ENCODE measurements at regions not wholly inside any gene's neighbourhood (a gene's known extent, or its start where the extent isn't known, plus 50 kb on each side); places are given as distances from the start of the nearest gene placed in this dataset.

DNA sequence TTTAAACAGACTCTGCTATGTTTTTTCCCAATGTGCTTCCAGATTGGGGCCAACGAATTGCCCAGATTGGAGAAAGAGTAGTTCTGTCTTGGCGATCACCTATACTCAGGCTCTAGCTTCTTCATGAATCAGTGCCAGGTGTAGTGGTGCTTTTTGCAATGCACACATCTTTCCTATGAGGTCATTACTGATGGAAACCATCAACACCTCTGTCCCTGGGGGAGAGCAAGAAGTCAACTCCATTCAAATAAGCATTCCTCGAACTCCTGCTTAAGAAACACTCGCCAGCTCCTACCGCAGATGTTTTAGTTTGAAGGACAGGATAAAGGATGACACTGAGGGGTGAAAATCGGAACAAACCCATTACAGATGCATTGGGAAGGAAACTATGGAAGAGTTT, 156.5 kb upstream of the DKK2 start:
- no peaks in the 10 kb centered on the region for H3K4me1 ChIP-seq (ENCODE audit: control insufficient read depth in 1 of 2, extremely low read depth in 1 of 2, insufficient read depth in 2 of 2, low read length in 2 of 2)
- H3K27me3 ChIP-seq (replicated peaks in 1 of 2; ENCODE audit: control insufficient read depth in 2 of 2, extremely low read depth in 1 of 2, insufficient read depth in 2 of 2, low read length in 1 of 2): no peaks in the 10 kb centered on the region
- ChIA-PET CTCF (no interaction called here), POLR2A (no interaction called here)
- ATAC-seq (replicated peaks in 1 of 4) (no peak), DNase-seq (no peak)
- Mint-ChIP-seq H3K27ac (no peak overlapping the region), H3K4me1 (no peaks in the 10 kb centered on the region), H3K4me3 (no peak overlapping the region), H3K9me3 (no peaks in the 10 kb centered on the region), H3K27me3 (peaks cover 0 to 2% of the 10 kb centered on the region in 2 donors), H3K36me3 (no peaks in the 10 kb centered on the region)
- H3K27ac ChIP-seq (ENCODE audit: low read length): no peak overlapping the region
- H3K4me3 ChIP-seq (ENCODE audit: control insufficient read depth in 1 of 2, extremely low read depth in 1 of 2, low read length in 1 of 2): no peak overlapping the region
- WGBS (ENCODE audit: insufficient coverage): no CpG with 5 or more reads among the region's 6 CpGs
- no peaks in the 10 kb centered on the region for H3K9me3 ChIP-seq
- no peaks in the 10 kb centered on the region for H3K36me3 ChIP-seq (ENCODE audit: control insufficient read depth in 2 of 2, extremely low read depth in 1 of 2, insufficient read depth in 1 of 2, low read length in 1 of 2)

DNA sequence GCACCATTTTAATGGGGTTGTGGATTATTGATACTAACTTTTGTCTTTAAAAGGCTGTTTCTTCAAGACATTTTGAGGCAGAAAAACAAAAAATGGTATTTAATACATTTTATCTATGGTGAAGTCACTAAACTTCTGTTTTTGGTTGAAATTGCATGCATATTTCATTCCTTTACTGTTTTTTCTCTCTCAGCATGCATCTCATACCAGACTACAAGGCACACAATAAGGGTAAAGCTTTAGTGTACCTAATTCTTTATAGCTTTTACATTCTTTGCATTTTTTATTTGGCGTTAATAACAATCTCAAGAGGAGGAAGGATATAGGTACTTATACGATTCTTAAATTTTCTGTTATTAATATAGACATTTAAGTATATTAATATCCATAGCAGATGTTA, 151.0 kb upstream of the DKK2 start:
- CTCF ChIA-PET: no interaction called here
- no peak for ATAC-seq (replicated peaks in 1 of 4)
- Mint-ChIP-seq H3K4me3 (no peak overlapping the region), H3K27ac (no peak overlapping the region), H3K4me1 (no peaks in the 10 kb centered on the region), H3K27me3 (peaks cover 0 to 3% of the 10 kb centered on the region in 2 donors), H3K9me3 (no peaks in the 10 kb centered on the region), H3K36me3 (no peaks in the 10 kb centered on the region)
- Histone ChIP-seq H3K9me3 (no peaks in the 10 kb centered on the region), H3K27me3 (replicated peaks in 1 of 2; ENCODE audit: control insufficient read depth in 2 of 2, extremely low read depth in 1 of 2, insufficient read depth in 2 of 2, low read length in 1 of 2) (no peaks in the 10 kb centered on the region), H3K27ac (ENCODE audit: low read length) (no peak overlapping the region), H3K4me1 (ENCODE audit: control insufficient read depth in 1 of 2, extremely low read depth in 1 of 2, insufficient read depth in 2 of 2, low read length in 2 of 2) (no peaks in the 10 kb centered on the region), H3K36me3 (ENCODE audit: control insufficient read depth in 2 of 2, extremely low read depth in 1 of 2, insufficient read depth in 1 of 2, low read length in 1 of 2) (no peaks in the 10 kb centered on the region), H3K4me3 (ENCODE audit: control insufficient read depth in 1 of 2, extremely low read depth in 1 of 2, low read length in 1 of 2) (no peak overlapping the region)
- DNase-seq: no peak
- no CpG with 5 or more reads among the region's 2 CpGs for WGBS (ENCODE audit: insufficient coverage)
- POLR2A ChIA-PET: no interaction called here

DNA sequence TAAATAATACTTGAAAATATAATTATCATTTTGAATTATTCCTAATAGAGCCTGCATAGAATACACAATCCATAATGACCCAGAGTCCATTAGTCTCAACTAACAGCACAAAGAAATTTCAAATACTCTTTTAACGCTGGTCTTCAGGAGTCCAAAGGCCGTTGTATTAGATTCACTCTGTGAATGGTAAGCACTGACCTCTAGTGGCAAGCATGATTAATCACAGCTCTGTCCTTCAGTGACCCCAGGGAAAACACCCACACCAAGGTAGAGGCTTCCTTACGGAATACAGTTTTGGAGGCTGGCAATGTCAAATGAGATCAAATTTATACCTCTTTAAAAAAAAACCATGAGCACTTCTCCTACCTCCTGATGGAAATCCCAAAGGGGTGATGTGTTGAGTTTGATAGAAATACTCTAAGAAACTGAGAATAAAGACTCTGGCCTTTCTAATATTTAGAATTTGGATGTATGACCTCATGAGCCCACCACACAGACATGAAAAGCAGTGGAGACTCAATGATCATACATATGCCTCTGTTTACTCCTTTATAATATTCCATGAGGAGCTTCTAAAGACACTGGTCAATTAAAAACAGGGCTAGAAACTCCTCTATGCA, 147.2 kb upstream of the DKK2 start:
- WGBS (ENCODE audit: insufficient coverage): 0% methylated on average over 2 of the region's 3 CpGs
- peaks cover 2 to 6% of the 10 kb centered on the region in 2 donors for H3K27me3 Mint-ChIP-seq
- no peaks in the 10 kb centered on the region for H3K4me1 Mint-ChIP-seq
- no peak for ATAC-seq (replicated peaks in 1 of 4)
- no peaks in the 10 kb centered on the region for H3K9me3 Mint-ChIP-seq
- Histone ChIP-seq H3K27ac (ENCODE audit: low read length) (no peak overlapping the region), H3K4me1 (ENCODE audit: control insufficient read depth in 1 of 2, extremely low read depth in 1 of 2, insufficient read depth in 2 of 2, low read length in 2 of 2) (no peaks in the 10 kb centered on the region), H3K9me3 (no peaks in the 10 kb centered on the region), H3K36me3 (ENCODE audit: control insufficient read depth in 2 of 2, extremely low read depth in 1 of 2, insufficient read depth in 1 of 2, low read length in 1 of 2) (no peaks in the 10 kb centered on the region), H3K4me3 (ENCODE audit: control insufficient read depth in 1 of 2, extremely low read depth in 1 of 2, low read length in 1 of 2) (no peak overlapping the region), H3K27me3 (replicated peaks in 1 of 2; ENCODE audit: control insufficient read depth in 2 of 2, extremely low read depth in 1 of 2, insufficient read depth in 2 of 2, low read length in 1 of 2) (no peaks in the 10 kb centered on the region)
- ChIA-PET CTCF (no interaction called here), POLR2A (no interaction called here)
- H3K36me3 Mint-ChIP-seq: no peaks in the 10 kb centered on the region
- no peak overlapping the region for H3K4me3 Mint-ChIP-seq
- peak in 2 of 35 experiments; percentile 0 to 41 for DNase-seq
- H3K27ac Mint-ChIP-seq: no peak overlapping the region

DNA sequence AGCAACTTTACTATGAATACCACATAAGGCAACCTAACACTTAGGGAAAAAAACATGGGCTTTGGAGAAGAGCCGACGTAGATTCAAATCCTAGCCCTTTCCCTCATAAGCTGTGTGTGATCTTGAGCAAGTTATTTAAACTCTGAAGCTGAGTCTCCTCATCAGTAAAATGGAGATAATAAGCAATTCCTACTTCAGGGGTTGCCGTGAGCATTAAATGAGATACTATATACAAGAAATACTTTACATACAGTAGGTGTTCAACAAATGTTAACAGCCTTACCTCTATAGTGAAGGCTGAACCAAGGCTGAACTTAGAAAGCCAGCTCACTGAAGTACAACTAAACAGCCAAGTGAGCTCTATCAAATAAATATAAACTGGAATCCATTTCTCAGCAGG, 146.2 kb upstream of the DKK2 start:
- H3K4me3 ChIP-seq (ENCODE audit: control insufficient read depth in 1 of 2, extremely low read depth in 1 of 2, low read length in 1 of 2): no peak overlapping the region
- Mint-ChIP-seq H3K27me3 (peaks cover 2 to 4% of the 10 kb centered on the region in 2 donors), H3K4me1 (no peaks in the 10 kb centered on the region), H3K27ac (no peak overlapping the region), H3K9me3 (no peaks in the 10 kb centered on the region), H3K36me3 (no peaks in the 10 kb centered on the region), H3K4me3 (no peak overlapping the region)
- H3K4me1 ChIP-seq (ENCODE audit: control insufficient read depth in 1 of 2, extremely low read depth in 1 of 2, insufficient read depth in 2 of 2, low read length in 2 of 2): no peaks in the 10 kb centered on the region
- no peaks in the 10 kb centered on the region for H3K36me3 ChIP-seq (ENCODE audit: control insufficient read depth in 2 of 2, extremely low read depth in 1 of 2, insufficient read depth in 1 of 2, low read length in 1 of 2)
- H3K27me3 ChIP-seq (replicated peaks in 1 of 2; ENCODE audit: control insufficient read depth in 2 of 2, extremely low read depth in 1 of 2, insufficient read depth in 2 of 2, low read length in 1 of 2): no peaks in the 10 kb centered on the region
- ChIA-PET POLR2A (interaction anchor here in 1 of 2 donors (0.6 kb wide), 1 partner anchor 55 kb away, joined by 3 read pairs; no protein-coding TSS in a partner anchor), CTCF (no interaction called here)
- no peak for DNase-seq
- no CpG with 5 or more reads among the region's 3 CpGs for WGBS (ENCODE audit: insufficient coverage)
- no peak for ATAC-seq (replicated peaks in 1 of 4)
- H3K9me3 ChIP-seq: no peaks in the 10 kb centered on the region
- no peak overlapping the region for H3K27ac ChIP-seq (ENCODE audit: low read length)

DNA sequence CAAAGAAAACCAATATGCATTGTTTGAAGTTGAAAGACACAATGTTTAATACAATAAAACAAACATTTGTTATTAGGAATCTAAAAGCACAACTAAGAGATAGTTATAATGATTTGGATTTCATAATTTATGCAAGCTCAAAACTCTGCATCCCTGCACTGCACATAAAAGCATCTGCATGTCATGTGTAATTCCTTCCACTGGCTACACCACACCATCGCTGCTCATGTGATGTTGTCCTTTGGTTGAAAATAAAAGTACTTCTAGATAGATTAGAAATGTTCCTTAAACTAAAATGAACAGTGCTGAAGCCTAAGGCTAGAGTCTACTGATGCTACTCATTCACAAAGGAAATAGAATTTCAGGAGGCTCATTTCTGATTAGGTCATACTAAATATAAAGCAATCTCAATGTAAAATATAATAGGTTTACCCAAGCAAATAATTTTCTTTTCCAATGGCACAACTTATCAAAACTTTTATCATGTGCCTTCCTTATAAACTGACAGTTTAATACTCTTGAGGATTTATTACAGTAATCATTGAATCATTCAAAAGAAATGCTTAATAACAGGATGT, 130.8 kb upstream of the DKK2 start:
- no peak overlapping the region for H3K27ac Mint-ChIP-seq
- CTCF ChIA-PET: no interaction called here
- H3K4me3 Mint-ChIP-seq: no peak overlapping the region
- ATAC-seq (replicated peaks in 1 of 4) (no peak), DNase-seq (no peak)
- no peaks in the 10 kb centered on the region for H3K36me3 ChIP-seq (ENCODE audit: control insufficient read depth in 2 of 2, extremely low read depth in 1 of 2, insufficient read depth in 1 of 2, low read length in 1 of 2)
- no CpG with 5 or more reads among the region's 1 CpG for WGBS (ENCODE audit: insufficient coverage)
- no peak overlapping the region for H3K4me3 ChIP-seq (ENCODE audit: control insufficient read depth in 1 of 2, extremely low read depth in 1 of 2, low read length in 1 of 2)
- H3K4me1 ChIP-seq (ENCODE audit: control insufficient read depth in 1 of 2, extremely low read depth in 1 of 2, insufficient read depth in 2 of 2, low read length in 2 of 2): no peaks in the 10 kb centered on the region
- H3K27me3 ChIP-seq (replicated peaks in 1 of 2; ENCODE audit: control insufficient read depth in 2 of 2, extremely low read depth in 1 of 2, insufficient read depth in 2 of 2, low read length in 1 of 2): no peaks in the 10 kb centered on the region
- peaks cover 5% of the 10 kb centered on the region for H3K9me3 ChIP-seq
- peaks cover 11 to 15% (median 12%) of the 10 kb centered on the region in 3 donors for H3K9me3 Mint-ChIP-seq
- POLR2A ChIA-PET: no interaction called here
- no peaks in the 10 kb centered on the region for H3K27me3 Mint-ChIP-seq
- H3K36me3 Mint-ChIP-seq: no peaks in the 10 kb centered on the region
- no peak overlapping the region for H3K27ac ChIP-seq (ENCODE audit: low read length)
- H3K4me1 Mint-ChIP-seq: no peaks in the 10 kb centered on the region

DNA sequence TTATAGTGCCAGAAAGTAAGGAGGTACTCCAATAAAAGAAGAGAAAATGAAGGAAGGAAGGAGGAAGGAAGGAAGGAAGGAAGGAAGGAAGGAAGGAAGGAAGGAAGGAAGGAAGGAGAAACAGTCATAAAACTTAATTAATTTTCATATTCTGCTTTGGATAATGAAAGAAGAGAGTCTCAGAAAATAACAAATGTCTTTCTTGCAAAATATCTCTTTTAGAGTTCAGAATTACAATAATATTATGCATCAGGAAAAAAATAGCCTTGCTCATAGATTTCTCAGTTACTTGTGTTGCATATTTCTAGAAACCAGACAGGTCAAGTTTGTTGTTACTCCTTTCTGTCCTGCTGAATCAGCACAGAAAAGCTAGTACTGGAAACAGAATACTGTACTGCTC, 130.1 kb upstream of the DKK2 start:
- peaks cover 11 to 15% (median 13%) of the 10 kb centered on the region in 3 donors for H3K9me3 Mint-ChIP-seq
- no peak overlapping the region for H3K27ac Mint-ChIP-seq
- Histone ChIP-seq H3K27me3 (replicated peaks in 1 of 2; ENCODE audit: control insufficient read depth in 2 of 2, extremely low read depth in 1 of 2, insufficient read depth in 2 of 2, low read length in 1 of 2) (no peaks in the 10 kb centered on the region), H3K4me1 (ENCODE audit: control insufficient read depth in 1 of 2, extremely low read depth in 1 of 2, insufficient read depth in 2 of 2, low read length in 2 of 2) (no peaks in the 10 kb centered on the region), H3K36me3 (ENCODE audit: control insufficient read depth in 2 of 2, extremely low read depth in 1 of 2, insufficient read depth in 1 of 2, low read length in 1 of 2) (no peaks in the 10 kb centered on the region), H3K9me3 (peaks cover 5% of the 10 kb centered on the region), H3K4me3 (ENCODE audit: control insufficient read depth in 1 of 2, extremely low read depth in 1 of 2, low read length in 1 of 2) (no peak overlapping the region), H3K27ac (ENCODE audit: low read length) (no peak overlapping the region)
- DNase-seq (no peak), ATAC-seq (replicated peaks in 1 of 4) (no peak)
- ChIA-PET POLR2A (no interaction called here), CTCF (no interaction called here)
- H3K27me3 Mint-ChIP-seq: no peaks in the 10 kb centered on the region
- no peaks in the 10 kb centered on the region for H3K4me1 Mint-ChIP-seq
- no peak overlapping the region for H3K4me3 Mint-ChIP-seq
- no peaks in the 10 kb centered on the region for H3K36me3 Mint-ChIP-seq

DNA sequence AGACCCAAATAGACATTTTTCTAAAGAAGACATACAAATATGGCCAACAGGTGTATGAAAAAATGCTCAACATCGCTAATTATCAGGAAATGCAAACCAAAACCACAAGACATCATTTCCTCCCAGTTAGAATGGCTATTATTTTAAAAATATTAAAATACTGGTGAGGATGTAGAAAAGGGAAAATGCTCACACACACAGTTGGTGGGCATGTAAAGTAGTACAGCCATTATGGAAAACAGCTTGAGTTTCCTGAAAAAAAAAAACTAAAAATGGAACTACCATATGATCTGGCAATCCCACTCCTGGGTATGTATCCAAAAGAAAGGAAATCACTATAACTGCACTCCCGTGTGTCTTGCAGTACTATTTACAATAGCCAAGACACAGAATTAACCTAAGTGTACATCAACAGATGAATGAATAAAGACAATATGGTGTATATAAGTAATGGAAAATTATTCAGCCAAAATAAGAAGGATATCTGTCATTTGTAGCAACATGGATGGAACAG, 128.9 kb upstream of the DKK2 start:
- H3K36me3 ChIP-seq (ENCODE audit: control insufficient read depth in 2 of 2, extremely low read depth in 1 of 2, insufficient read depth in 1 of 2, low read length in 1 of 2): no peaks in the 10 kb centered on the region
- ChIA-PET POLR2A (no interaction called here), CTCF (no interaction called here)
- no peak overlapping the region for H3K27ac ChIP-seq (ENCODE audit: low read length)
- no peak overlapping the region for H3K4me3 ChIP-seq (ENCODE audit: control insufficient read depth in 1 of 2, extremely low read depth in 1 of 2, low read length in 1 of 2)
- no peak for DNase-seq
- peaks cover 5% of the 10 kb centered on the region for H3K9me3 ChIP-seq
- no peak for ATAC-seq (replicated peaks in 1 of 4)
- Mint-ChIP-seq H3K27me3 (no peaks in the 10 kb centered on the region), H3K36me3 (no peaks in the 10 kb centered on the region), H3K27ac (no peak overlapping the region), H3K4me1 (no peaks in the 10 kb centered on the region), H3K9me3 (peaks cover 11 to 16% (median 15%) of the 10 kb centered on the region in 3 donors), H3K4me3 (no peak overlapping the region)
- H3K4me1 ChIP-seq (ENCODE audit: control insufficient read depth in 1 of 2, extremely low read depth in 1 of 2, insufficient read depth in 2 of 2, low read length in 2 of 2): no peaks in the 10 kb centered on the region
- H3K27me3 ChIP-seq (replicated peaks in 1 of 2; ENCODE audit: control insufficient read depth in 2 of 2, extremely low read depth in 1 of 2, insufficient read depth in 2 of 2, low read length in 1 of 2): no peaks in the 10 kb centered on the region
- WGBS (ENCODE audit: insufficient coverage): no CpG with 5 or more reads among the region's 2 CpGs

Data from T-cell (primary cell).